HepG2 (cell line): ENCODE measurements at regions not wholly inside any gene's neighbourhood (a gene's known extent, or its start where the extent isn't known, plus 50 kb on each side); places are given as distances from the start of the nearest gene placed in this dataset.

ENCODE experiments used
- ATM ChIP-seq: fragments of 450-650 bp; IDR thresholded peaks from 2 replicates; pipeline ENCODE4 v1.7.1; 2017; ENCODE audit warnings: mild to moderate bottlenecking, borderline replicate concordance
- EHMT2 ChIP-seq: fragments of 200-600 bp; sonication (generic); IDR thresholded peaks from 2 replicates; pipeline ENCODE4 v1.7.0; 2017; ENCODE audit warnings: antibody characterized with exemption, low read depth, low read length, borderline replicate concordance
- MTERF4 ChIP-seq: sonication (generic); formaldehyde crosslinking; IDR thresholded peaks from 2 replicates; pipeline ENCODE4 v1.8.0; 2023; ENCODE audit warnings: mild to moderate bottlenecking, missing genetic modification reagents
- PRMT3 ChIP-seq: sonication (generic); formaldehyde crosslinking; IDR thresholded peaks from 2 replicates; pipeline ENCODE4 v1.8.1; 2022; ENCODE audit warnings: low read depth, mild to moderate bottlenecking, moderate library complexity, missing genetic modification reagents, borderline replicate concordance
- ZMAT3 ChIP-seq: sonication (generic); formaldehyde crosslinking; conservative IDR thresholded peaks from 2 replicates; pipeline ENCODE4 v1.7.0; 2021; ENCODE audit warnings: missing genetic modification reagents
- ZNF503 ChIP-seq: sonication (generic); formaldehyde crosslinking; IDR thresholded peaks from 2 replicates; pipeline ENCODE4 v1.4.0; 2020; ENCODE audit warnings: missing genetic modification reagents
- ZNF530 ChIP-seq: sonication (generic); formaldehyde crosslinking; IDR thresholded peaks from 2 replicates; pipeline ENCODE4 v1.5.0; 2020; ENCODE audit warnings: low read depth, mild to moderate bottlenecking, missing genetic modification reagents
- ZNF550 ChIP-seq: sonication (generic); formaldehyde crosslinking; IDR thresholded peaks from 2 replicates; pipeline ENCODE4 v1.4.0; 2020; ENCODE audit warnings: mild to moderate bottlenecking, missing genetic modification reagents, borderline replicate concordance
- ZNF687 ChIP-seq: sonication (generic); formaldehyde crosslinking; IDR thresholded peaks from 2 replicates; pipeline ENCODE4 v1.5.1; 2020; ENCODE audit warnings: mild to moderate bottlenecking, missing genetic modification reagents, moderate library complexity
- TF ChIP-seq, protein P1 (sequence below): sonication (generic); formaldehyde crosslinking; IDR thresholded peaks from 2 replicates; pipeline ENCODE4 v1.9.0; 2021; ENCODE audit warnings: mild to moderate bottlenecking, missing genetic modification reagents
- TF ChIP-seq, protein P2 (sequence below): sonication (generic); formaldehyde crosslinking; IDR thresholded peaks from 2 replicates; pipeline ENCODE4 v1.5.0; 2020; ENCODE audit warnings: mild to moderate bottlenecking, missing genetic modification reagents, moderate library complexity

DNA sequence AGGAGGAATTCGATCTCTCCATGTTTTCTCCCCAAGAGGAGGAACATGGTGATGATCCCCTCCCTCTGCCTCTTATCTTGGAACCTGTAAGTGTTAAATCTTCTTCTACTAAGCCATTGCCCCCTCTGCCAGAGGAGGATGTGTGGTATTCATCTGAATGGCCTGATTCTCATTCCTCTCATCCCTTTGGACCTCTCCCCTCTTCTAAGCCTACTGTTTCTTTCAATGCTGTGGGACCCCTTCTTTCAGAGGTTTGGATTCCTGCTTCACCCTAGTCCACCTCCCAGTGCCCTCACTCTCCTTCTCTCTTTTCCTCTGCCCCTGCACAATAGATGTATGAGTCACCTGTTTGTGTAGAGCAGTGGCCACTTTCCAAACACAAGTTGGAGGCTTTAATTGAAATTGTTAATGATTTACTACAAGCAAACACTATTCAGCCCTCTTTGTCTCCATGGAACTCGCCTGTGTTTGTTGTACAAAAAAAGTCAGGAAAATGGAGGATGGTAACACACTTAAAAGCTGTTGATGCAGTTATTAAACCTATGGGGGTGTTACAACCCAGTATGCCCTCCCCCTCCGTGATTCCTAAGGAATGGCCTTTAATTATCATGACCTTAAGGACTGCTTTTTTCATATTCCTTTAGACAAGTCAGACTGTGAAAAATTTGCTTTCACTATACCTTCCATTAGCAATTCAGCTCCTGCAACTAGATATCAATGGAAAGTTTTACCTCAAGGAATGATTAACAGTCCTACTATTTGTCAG, 192.1 kb upstream of the ALG10B start (continued):
- TF ChIP-seq ZNF550 (CRISPR knock-in tag) = no peak
- no peak for TF ChIP-seq ZNF503
- TF ChIP-seq ZNF687 (CRISPR knock-in tag) = no peak
- TF ChIP-seq ATM = no peak
- no peak for TF ChIP-seq MTERF4 (CRISPR knock-in tag)
- TF ChIP-seq, protein P1, sequence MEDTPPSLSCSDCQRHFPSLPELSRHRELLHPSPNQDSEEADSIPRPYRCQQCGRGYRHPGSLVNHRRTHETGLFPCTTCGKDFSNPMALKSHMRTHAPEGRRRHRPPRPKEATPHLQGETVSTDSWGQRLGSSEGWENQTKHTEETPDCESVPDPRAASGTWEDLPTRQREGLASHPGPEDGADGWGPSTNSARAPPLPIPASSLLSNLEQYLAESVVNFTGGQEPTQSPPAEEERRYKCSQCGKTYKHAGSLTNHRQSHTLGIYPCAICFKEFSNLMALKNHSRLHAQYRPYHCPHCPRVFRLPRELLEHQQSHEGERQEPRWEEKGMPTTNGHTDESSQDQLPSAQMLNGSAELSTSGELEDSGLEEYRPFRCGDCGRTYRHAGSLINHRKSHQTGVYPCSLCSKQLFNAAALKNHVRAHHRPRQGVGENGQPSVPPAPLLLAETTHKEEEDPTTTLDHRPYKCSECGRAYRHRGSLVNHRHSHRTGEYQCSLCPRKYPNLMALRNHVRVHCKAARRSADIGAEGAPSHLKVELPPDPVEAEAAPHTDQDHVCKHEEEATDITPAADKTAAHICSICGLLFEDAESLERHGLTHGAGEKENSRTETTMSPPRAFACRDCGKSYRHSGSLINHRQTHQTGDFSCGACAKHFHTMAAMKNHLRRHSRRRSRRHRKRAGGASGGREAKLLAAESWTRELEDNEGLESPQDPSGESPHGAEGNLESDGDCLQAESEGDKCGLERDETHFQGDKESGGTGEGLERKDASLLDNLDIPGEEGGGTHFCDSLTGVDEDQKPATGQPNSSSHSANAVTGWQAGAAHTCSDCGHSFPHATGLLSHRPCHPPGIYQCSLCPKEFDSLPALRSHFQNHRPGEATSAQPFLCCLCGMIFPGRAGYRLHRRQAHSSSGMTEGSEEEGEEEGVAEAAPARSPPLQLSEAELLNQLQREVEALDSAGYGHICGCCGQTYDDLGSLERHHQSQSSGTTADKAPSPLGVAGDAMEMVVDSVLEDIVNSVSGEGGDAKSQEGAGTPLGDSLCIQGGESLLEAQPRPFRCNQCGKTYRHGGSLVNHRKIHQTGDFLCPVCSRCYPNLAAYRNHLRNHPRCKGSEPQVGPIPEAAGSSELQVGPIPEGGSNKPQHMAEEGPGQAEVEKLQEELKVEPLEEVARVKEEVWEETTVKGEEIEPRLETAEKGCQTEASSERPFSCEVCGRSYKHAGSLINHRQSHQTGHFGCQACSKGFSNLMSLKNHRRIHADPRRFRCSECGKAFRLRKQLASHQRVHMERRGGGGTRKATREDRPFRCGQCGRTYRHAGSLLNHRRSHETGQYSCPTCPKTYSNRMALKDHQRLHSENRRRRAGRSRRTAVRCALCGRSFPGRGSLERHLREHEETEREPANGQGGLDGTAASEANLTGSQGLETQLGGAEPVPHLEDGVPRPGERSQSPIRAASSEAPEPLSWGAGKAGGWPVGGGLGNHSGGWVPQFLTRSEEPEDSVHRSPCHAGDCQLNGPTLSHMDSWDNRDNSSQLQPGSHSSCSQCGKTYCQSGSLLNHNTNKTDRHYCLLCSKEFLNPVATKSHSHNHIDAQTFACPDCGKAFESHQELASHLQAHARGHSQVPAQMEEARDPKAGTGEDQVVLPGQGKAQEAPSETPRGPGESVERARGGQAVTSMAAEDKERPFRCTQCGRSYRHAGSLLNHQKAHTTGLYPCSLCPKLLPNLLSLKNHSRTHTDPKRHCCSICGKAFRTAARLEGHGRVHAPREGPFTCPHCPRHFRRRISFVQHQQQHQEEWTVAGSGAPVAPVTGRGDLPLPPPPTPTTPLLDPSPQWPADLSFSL (CRISPR knock-in tag) = no peak
- TF ChIP-seq, protein P2, sequence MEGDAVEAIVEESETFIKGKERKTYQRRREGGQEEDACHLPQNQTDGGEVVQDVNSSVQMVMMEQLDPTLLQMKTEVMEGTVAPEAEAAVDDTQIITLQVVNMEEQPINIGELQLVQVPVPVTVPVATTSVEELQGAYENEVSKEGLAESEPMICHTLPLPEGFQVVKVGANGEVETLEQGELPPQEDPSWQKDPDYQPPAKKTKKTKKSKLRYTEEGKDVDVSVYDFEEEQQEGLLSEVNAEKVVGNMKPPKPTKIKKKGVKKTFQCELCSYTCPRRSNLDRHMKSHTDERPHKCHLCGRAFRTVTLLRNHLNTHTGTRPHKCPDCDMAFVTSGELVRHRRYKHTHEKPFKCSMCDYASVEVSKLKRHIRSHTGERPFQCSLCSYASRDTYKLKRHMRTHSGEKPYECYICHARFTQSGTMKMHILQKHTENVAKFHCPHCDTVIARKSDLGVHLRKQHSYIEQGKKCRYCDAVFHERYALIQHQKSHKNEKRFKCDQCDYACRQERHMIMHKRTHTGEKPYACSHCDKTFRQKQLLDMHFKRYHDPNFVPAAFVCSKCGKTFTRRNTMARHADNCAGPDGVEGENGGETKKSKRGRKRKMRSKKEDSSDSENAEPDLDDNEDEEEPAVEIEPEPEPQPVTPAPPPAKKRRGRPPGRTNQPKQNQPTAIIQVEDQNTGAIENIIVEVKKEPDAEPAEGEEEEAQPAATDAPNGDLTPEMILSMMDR = no peak
- 0 out of 2 replicates have a peak, but pooled peaks have one; percentile 24 for TF ChIP-seq EHMT2
- TF ChIP-seq PRMT3 (CRISPR knock-in tag) = no peak
- TF ChIP-seq ZMAT3 (CRISPR knock-in tag) = no peak
- no peak for TF ChIP-seq ZNF530 (CRISPR knock-in tag)
